Erythroblast (primary cell): ENCODE measurements at regions not wholly inside any gene's neighbourhood (a gene's known extent, or its start where the extent isn't known, plus 50 kb on each side); places are given as distances from the start of the nearest gene placed in this dataset.

Source experiments
- GATA1 ChIP-seq: IDR thresholded peaks from 2 replicates; pipeline ENCODE4 v1.6.1; 2011; ENCODE audit warnings: low read depth, mild to moderate bottlenecking, control low read depth, low read length, moderate library complexity
- POLR2A ChIP-seq: IDR thresholded peaks from 2 replicates; pipeline ENCODE4 v1.6.1; 2011; ENCODE audit warnings: mild to moderate bottlenecking, low read length

GRCh38 chr2:204110751-204111516 is 174.4 kb downstream of the ICOS start:
- no peak for TF ChIP-seq POLR2A
- TF ChIP-seq GATA1, result no peak
